Peyer's patch (tissue), 4 donors: ENCODE measurements at regions not wholly inside any gene's neighbourhood (a gene's known extent, or its start where the extent isn't known, plus 50 kb on each side); places are given as distances from the start of the nearest gene placed in this dataset.

ENCODE experiments used
- DNase-seq, 3 donors: peaks; one replicate each; pipeline ENCODE4 v3.0.0-alpha.2; 2017 to 2019
- H3K27ac ChIP-seq, 4 donors: fragments of 200-600 bp; sonication (generic); one replicate each; pipeline ENCODE4 v1.5.1; 2016 to 2019
- H3K27me3 ChIP-seq, 2 donors: fragments of 200-600 bp; sonication (generic); one replicate each; pipeline ENCODE4 v1.5.1; 2019
- H3K36me3 ChIP-seq, 3 donors: fragments of 200-600 bp; sonication (generic); one replicate each; pipeline ENCODE4 v1.5.1; 2016 to 2019
- H3K4me1 ChIP-seq, 4 donors: fragments of 200-600 bp; sonication (generic); one replicate each; pipeline ENCODE4 v1.5.1; 2016 to 2019
- H3K4me3 ChIP-seq, 4 donors: fragments of 200-600 bp; sonication (generic); 1 replicate in 3 of 4; 2 replicates in 1 of 4; pipeline ENCODE4 v1.5.1; 2016 to 2019; ENCODE audit warnings: mild to moderate bottlenecking in 1 of 4
- H3K9me3 ChIP-seq, 4 donors: fragments of 200-600 bp; sonication (generic); one replicate each; pipeline ENCODE4 v1.5.1; 2016 to 2019; ENCODE audit warnings: mild to moderate bottlenecking in 1 of 4
- POLR2A ChIP-seq, 2 donors: fragments of 450-650 bp; IDR thresholded peaks; one replicate each; pipeline ENCODE4 v1.5.1; 2017; ENCODE audit warnings: antibody characterized with exemption in 2 of 2, mild to moderate bottlenecking in 2 of 2, moderate library complexity in 2 of 2
- TF ChIP-seq, protein P1 (sequence below), 6 experiments: fragments of 450-650 bp in 4 of 6; fragments of 200-600 bp in 2 of 6; sonication (generic) in 1 of 6; IDR thresholded peaks; one replicate each; pipeline ENCODE4 v1.5.1; 2017 to 2019; ENCODE audit warnings: antibody characterized with exemption in 6 of 6, mild to moderate bottlenecking in 3 of 6, moderate library complexity in 1 of 6

DNA sequence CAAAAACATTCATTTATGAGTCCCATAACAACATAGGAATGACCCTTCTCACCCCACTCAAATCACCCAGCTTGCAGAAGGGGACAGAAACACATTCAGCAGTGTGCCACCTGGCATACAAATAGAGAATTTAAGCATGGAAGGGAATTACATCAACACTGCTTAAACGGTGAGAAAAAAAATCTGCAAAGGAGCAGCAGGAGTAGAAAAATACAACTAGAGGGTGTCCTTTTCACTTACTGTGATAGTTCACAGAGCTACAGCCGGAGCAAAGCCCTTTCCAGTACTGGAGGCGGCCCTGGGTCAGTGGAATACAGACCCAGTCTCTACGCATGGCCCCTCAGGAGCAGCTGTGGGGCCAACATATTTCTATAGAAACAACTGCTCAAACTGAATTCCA lies 764.3 kb upstream of the ARGLU1 start:
- H3K27ac ChIP-seq = no peak overlapping the region
- H3K36me3 ChIP-seq = no peaks in the 10 kb centered on the region
- no peaks in the 10 kb centered on the region for H3K4me1 ChIP-seq
- H3K4me3 ChIP-seq = no peak overlapping the region
- TF ChIP-seq, protein P1, sequence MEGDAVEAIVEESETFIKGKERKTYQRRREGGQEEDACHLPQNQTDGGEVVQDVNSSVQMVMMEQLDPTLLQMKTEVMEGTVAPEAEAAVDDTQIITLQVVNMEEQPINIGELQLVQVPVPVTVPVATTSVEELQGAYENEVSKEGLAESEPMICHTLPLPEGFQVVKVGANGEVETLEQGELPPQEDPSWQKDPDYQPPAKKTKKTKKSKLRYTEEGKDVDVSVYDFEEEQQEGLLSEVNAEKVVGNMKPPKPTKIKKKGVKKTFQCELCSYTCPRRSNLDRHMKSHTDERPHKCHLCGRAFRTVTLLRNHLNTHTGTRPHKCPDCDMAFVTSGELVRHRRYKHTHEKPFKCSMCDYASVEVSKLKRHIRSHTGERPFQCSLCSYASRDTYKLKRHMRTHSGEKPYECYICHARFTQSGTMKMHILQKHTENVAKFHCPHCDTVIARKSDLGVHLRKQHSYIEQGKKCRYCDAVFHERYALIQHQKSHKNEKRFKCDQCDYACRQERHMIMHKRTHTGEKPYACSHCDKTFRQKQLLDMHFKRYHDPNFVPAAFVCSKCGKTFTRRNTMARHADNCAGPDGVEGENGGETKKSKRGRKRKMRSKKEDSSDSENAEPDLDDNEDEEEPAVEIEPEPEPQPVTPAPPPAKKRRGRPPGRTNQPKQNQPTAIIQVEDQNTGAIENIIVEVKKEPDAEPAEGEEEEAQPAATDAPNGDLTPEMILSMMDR (IDR thresholded peaks at IDR 0.05) = no peak
- no peak for TF ChIP-seq POLR2A (IDR thresholded peaks at IDR 0.05)
- no peaks in the 10 kb centered on the region for H3K9me3 ChIP-seq
- no peak for DNase-seq
- no peaks in the 10 kb centered on the region for H3K27me3 ChIP-seq

DNA sequence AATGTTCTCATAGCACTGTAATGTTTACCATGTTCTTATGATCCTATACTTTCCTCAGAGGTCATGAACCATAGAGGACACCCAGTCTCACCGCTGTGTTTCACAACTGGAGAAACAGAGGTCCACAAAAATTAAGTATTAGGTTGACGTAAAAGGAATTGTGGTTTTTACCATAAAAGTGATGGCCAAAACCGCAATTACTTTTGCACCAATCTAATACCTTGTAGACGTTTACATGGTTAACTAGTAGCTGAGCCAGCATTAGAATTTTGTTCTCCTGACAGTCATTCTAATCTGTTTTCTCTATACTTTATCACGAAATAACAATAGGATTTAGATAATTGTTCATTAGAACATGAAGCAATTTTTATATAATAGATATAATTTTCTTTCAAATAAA lies 763.4 kb upstream of the ARGLU1 start:
- Histone ChIP-seq H3K27me3 (no peaks in the 10 kb centered on the region), H3K27ac (no peak overlapping the region), H3K4me1 (no peaks in the 10 kb centered on the region), H3K9me3 (no peaks in the 10 kb centered on the region), H3K36me3 (no peaks in the 10 kb centered on the region), H3K4me3 (no peak overlapping the region)
- TF ChIP-seq, protein P1 (IDR thresholded peaks at IDR 0.05) = no peak
- TF ChIP-seq POLR2A (IDR thresholded peaks at IDR 0.05) = no peak
- no peak for DNase-seq

DNA sequence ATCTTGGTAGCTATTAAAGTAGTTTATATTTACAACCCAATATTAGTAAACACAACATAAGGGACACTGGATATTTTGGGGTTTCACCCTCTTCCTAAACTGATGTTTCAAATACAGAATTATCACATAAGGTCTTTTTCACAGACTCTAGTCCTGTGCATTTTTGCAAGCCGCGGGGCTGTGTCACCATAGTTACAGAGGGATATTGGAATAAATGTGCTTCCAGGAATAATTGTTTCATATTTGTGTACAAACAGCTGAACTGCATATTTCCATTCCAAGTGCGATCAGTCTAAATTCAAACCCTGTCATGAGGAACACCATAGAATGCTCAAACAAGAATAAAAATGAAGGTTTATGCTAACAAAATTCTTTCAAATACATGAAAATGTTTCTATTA lies 762.5 kb upstream of the ARGLU1 start:
- no peak for TF ChIP-seq POLR2A (IDR thresholded peaks at IDR 0.05)
- TF ChIP-seq, protein P1 (IDR thresholded peaks at IDR 0.05) = no peak
- Histone ChIP-seq H3K36me3 (no peaks in the 10 kb centered on the region), H3K4me3 (no peak overlapping the region), H3K27me3 (no peaks in the 10 kb centered on the region), H3K9me3 (no peaks in the 10 kb centered on the region), H3K4me1 (no peaks in the 10 kb centered on the region), H3K27ac (no peak overlapping the region)
- no peak for DNase-seq

DNA sequence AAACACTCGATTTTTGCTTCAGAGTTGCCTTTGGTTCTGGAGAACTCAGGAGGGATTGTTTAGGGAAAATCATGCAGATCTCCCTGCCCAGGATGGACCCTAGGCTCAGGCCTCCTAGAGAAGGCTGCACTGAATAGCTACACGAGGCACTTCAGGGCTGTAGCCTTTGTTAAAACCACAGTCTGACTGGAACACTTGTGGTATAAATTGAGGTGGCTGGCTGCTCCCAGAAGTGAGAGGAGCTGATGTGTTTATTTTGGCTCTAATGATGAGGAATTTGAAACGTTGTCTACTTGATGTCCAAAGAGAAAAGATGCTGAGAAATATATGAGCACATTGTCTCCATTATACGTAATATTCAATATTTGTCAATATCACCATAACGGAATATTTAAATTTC lies 762.1 kb upstream of the ARGLU1 start:
- Histone ChIP-seq H3K27ac (no peak overlapping the region), H3K27me3 (no peaks in the 10 kb centered on the region), H3K4me1 (no peaks in the 10 kb centered on the region), H3K36me3 (no peaks in the 10 kb centered on the region), H3K9me3 (no peaks in the 10 kb centered on the region), H3K4me3 (no peak overlapping the region)
- no peak for DNase-seq
- TF ChIP-seq, protein P1 (IDR thresholded peaks at IDR 0.05) = no peak
- no peak for TF ChIP-seq POLR2A (IDR thresholded peaks at IDR 0.05)

DNA sequence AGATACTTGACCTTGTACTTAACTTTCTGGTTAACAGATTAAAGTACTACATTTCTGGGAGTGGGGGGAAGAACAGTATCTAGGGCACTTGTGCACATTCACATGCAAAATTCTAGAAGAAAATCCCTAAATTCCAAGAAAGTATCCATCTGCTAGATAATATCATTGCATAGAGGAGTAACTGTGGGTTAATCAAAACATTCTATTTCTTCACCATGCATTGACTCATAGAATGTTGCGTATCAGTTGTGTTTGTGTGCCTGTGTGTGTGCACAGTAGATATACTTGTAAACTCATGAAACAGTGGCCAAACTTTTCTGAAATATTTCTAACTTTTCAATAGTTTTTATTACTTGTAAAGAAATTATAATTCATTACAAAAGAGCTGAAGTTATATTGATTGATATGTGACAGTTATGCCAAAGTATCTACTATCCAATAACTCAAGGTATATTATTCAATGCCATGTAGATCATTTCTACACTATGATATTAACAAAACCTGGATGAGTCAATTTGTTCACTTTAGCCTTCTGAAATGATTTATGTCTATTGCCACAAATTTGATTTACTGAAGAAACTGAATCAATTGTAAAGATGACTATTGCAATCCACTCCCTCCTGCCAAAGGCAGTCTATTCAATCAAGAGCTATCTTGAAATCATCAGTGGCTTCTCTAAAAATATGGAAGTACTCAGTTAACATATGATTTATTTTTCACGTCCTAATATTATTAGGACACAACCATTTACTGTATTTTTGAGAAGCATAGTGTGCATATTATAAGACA lies 756.7 kb upstream of the ARGLU1 start:
- Histone ChIP-seq H3K36me3 (no peaks in the 10 kb centered on the region), H3K27me3 (no peaks in the 10 kb centered on the region), H3K4me3 (no peak overlapping the region), H3K4me1 (no peaks in the 10 kb centered on the region), H3K9me3 (no peaks in the 10 kb centered on the region), H3K27ac (no peak overlapping the region)
- DNase-seq = no peak
- TF ChIP-seq POLR2A (IDR thresholded peaks at IDR 0.05) = no peak
- TF ChIP-seq, protein P1 (IDR thresholded peaks at IDR 0.05) = no peak
